ENCODE measurements at regions not wholly inside any gene's neighbourhood (a gene's known extent, or its start where the extent isn't known, plus 50 kb on each side); places are given as distances from the start of the nearest gene placed in this dataset.

GRCh38 chr7:66558201-66558641 is 70.5 kb upstream of the KCTD7 start:
- no peak for TF ChIP-seq CTCF (IDR thresholded peaks at IDR 0.05)
- no peak for TF ChIP-seq POLR2A (IDR thresholded peaks at IDR 0.05)
